NCI-H526 treated with DMSO at 0.1 percent for 48 hours (cell line): ENCODE measurements at regions not wholly inside any gene's neighbourhood (a gene's known extent, or its start where the extent isn't known, plus 50 kb on each side); places are given as distances from the start of the nearest gene placed in this dataset.

Source experiments
- DNase-seq: peaks from one replicate; lab custom pipeline; 2025; lab: John Stamatoyannopoulos, UW

- no peak for DNase-seq
Measured at GRCh38 chr17:79420318-79421243, 190.3 kb downstream of the RBFOX3 start.

GRCh38 chr17:79417476-79417988 lies 193.3 kb downstream of the RBFOX3 start:
- no peak for DNase-seq

- DNase-seq, result no peak
Measured at GRCh38 chr17:79415909-79416308, 194.9 kb downstream of the RBFOX3 start.

- DNase-seq, result no peak
Measured at GRCh38 chr17:79415365-79415764, 195.5 kb downstream of the RBFOX3 start.

- DNase-seq, result no peak
Measured at GRCh38 chr17:79414793-79415211, 196.0 kb downstream of the RBFOX3 start.

- DNase-seq, result peak; percentile 26
Measured at GRCh38 chr17:79414063-79414792, 196.6 kb downstream of the RBFOX3 start.

GRCh38 chr17:79413611-79414010 lies 197.2 kb downstream of the RBFOX3 start:
- DNase-seq, result no peak

- DNase-seq, result no peak
Measured at GRCh38 chr17:79412886-79413390, 197.9 kb downstream of the RBFOX3 start.

- no peak for DNase-seq
Measured at GRCh38 chr17:79412110-79412509, 198.7 kb downstream of the RBFOX3 start.

GRCh38 chr17:79411419-79411818 lies 199.4 kb downstream of the RBFOX3 start:
- DNase-seq, result no peak

GRCh38 chr17:79410681-79411080 lies 200.2 kb downstream of the RBFOX3 start:
- DNase-seq, result no peak

- no peak for DNase-seq
Measured at GRCh38 chr17:79408251-79408650, 202.6 kb downstream of the RBFOX3 start.

GRCh38 chr17:79407385-79407784 lies 203.5 kb downstream of the RBFOX3 start:
- no peak for DNase-seq

- DNase-seq, result no peak
Measured at GRCh38 chr17:79406316-79406715, 204.5 kb downstream of the RBFOX3 start.

GRCh38 chr17:79405823-79406222 lies 205.0 kb downstream of the RBFOX3 start:
- no peak for DNase-seq

GRCh38 chr17:79404136-79404911 lies 206.5 kb downstream of the RBFOX3 start:
- DNase-seq, result no peak

- DNase-seq, result no peak
Measured at GRCh38 chr17:79401704-79402674, 208.9 kb downstream of the RBFOX3 start.

- DNase-seq, result peak; percentile 36
Measured at GRCh38 chr17:79400989-79401703, 209.7 kb downstream of the RBFOX3 start.

- no peak for DNase-seq
Measured at GRCh38 chr17:79399610-79400144, 211.2 kb downstream of the RBFOX3 start.

GRCh38 chr17:79398441-79398840 lies 212.4 kb downstream of the RBFOX3 start:
- no peak for DNase-seq
